HG02870 (cell line): ENCODE measurements at regions not wholly inside any gene's neighbourhood (a gene's known extent, or its start where the extent isn't known, plus 50 kb on each side); places are given as distances from the start of the nearest gene placed in this dataset.
"Not testable (repeated sequence)": the region's sequence is repeated elsewhere in the genome, so short reads cannot be mapped to it uniquely, and the experiment has no call there.

Experiments used
- ATAC-seq: cut with Tn5 transposase; IDR thresholded peaks from one replicate; pipeline ENCODE4 v1.9.1; 2021; ENCODE audit warnings: mild to moderate bottlenecking, moderate library complexity; ENCODE audit not compliant: unreplicated experiment

DNA sequence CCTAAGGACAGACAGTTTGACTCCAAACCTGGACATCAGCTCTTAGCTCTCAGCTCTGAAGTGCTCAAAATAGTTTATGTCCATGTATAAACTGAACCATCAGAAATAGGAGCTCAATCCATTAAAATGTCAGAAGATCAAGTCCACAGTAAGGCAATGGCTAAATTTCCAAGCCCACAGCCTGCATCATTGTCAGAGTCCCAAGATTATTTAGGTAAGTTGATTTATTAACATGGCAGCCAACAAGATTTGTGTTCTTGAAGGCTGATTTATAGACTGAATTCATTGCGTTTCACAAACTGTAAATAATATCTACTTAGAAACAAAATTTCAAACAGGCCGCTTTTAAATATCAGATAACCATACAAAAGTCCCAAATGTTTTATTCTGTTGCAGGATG lies 286.5 kb upstream of the ADGRL3 start:
- no peak for ATAC-seq

DNA sequence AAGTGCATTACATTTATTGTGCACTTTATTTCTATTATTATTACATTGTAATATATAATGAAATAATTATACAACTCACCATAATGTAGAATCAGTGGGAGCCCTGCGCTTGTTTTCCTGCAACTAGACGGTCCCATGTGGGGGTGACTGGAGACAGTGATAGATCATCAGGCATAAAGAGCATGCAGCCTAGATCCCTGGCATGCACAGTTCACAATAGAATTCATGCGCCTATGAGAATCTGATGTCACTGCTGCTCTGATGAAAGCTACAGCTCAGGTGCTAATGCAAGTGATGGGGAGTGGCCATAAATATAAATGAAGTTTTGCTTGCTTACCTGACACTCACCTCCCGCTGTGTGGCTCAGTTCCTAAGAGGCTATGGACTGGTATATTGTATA lies 278.4 kb upstream of the ADGRL3 start:
- ATAC-seq = not testable (repeated sequence)

DNA sequence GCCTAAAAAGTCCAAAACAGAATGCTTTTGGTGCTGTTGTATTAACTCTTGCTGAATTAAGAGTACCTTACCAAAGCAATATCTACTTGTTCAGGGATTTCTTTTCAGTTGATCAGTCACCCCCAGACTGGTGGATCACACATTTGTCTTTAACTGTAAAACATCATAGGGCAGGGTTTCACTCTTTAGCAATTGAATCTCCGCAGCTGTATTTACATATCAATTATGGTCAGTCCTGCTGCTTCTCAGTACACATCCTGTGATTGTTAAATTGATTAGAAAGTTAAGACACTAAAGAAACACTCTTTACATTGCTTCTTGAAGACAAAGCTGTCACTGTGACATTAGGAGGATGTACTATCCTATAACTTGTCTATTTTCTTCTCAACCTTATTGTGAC lies 277.1 kb upstream of the ADGRL3 start:
- no peak for ATAC-seq

DNA sequence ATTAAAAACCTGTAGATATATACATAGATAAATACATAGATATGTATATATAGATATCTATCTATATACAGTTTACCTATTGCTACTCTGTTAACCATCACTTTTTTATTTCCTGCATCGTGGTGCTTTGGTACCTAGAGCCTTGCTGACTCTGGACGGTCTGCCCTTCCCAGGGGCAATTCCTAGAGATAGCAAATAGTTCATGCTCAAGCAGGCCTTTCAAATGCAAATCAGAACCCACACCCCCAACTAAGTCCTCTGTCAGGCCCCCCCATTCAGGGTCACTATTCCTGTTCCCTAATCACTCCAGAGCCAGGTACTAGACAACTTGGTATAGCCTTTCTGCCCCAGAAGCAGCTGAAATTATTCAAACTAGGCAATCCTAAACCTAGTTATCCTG lies 273.5 kb upstream of the ADGRL3 start:
- ATAC-seq = no peak

DNA sequence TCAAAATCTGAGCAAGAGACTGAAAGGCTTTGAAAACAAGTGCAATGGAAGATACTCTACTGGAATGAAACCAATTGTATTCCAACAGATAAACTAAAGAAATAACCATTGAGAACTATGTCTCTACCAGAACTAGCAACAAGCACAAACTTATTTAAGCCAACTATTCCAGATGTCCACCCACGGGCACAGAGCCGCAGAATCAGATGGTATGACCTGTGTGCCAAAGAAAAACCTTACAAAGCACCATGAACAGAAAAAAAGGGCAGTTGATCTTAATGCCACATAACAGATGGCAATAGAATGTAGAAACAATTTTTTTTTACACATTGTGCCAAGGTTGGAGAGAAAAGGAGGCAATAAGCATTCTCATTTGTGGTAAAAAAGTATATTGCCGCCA lies 269.3 kb upstream of the ADGRL3 start:
- no peak for ATAC-seq

DNA sequence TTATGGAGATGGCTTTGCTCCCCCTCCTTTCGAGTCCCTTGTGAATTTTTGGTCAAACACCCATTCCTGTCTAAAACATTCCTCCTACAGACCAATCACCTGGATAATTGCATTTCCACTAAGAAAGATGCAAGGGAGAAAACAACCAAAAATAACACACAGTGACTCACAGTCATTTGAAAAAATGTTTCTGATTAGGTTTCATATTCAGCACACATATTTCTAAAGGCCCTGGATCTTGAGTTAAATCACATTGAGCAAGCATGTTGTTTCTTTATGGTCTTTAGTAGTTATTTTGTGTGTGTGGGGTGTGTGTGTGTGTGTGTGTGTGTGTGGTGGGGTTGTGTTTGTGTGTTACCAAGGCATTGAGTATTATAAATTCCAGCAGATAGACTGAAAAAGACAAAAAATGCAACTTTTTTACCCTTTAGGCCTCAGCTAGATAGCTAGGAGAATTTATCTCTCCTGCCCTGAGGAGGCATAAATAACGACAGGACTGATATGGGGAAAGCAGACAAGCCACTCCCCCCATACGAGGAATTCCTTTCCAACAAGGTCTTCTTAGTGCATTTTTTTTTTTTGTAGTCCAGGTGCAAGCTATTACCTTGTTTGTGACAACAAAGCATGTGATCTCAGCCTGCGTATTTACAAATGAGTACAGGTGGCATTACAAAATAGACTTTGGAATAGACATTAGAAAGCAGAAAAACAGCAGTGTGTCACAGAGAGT lies 265.4 kb upstream of the ADGRL3 start:
- ATAC-seq = no peak

DNA sequence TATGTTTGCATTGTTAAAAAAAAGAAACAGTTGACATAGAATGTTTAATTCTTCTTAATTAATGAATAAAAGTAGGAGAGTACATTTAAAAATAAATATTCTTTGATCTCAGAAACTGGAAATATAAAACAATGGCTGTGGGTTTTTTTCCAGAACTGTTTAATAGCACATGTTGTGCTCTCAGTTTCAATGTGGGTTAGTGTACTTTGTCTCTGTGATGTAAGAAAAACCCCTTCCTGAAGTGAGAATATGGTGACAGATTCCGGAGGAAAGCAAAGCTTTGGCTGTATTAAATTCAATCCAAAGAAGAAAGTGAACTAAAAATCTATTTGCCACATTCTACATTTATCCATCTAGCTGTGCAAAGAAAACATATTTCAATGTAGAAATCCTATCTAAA lies 261.9 kb upstream of the ADGRL3 start:
- ATAC-seq = no peak

DNA sequence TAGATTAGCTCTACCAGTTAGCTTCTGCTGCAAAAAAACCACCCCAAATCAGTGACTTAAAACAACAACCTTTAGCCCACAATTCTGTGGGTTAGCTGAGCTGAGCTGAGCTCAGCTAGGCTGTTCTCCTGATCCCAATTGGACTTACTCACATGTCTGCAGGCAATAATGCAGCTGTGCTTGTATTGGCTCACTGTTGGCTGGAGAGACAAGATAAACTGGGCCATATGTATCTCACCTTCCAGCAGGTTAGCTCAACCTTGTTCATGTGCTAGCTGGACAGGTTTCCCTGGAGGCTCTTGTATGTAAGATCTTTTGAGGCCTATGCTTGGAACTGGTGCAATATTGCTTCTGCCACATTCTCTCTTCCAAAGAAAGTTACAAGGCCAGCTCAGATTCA lies 261.5 kb upstream of the ADGRL3 start:
- no peak for ATAC-seq

DNA sequence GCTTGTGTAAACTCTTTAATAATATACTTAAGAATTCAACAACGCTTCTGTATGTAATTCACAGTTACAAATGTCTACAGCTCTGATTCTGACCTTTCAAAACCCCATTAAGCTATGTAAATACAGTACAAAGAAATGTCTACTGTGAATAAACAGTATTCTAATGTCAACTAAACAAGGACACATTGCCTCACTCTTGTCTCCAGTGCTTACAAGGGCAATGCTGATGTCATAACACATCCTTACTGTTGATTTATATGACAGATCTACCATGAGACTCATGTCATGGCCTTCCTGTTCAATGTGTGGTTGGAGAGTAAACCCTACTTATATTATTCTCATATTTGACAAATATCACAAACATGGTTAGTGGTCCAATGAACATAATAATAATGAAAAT lies 256.1 kb upstream of the ADGRL3 start:
- ATAC-seq = no peak

DNA sequence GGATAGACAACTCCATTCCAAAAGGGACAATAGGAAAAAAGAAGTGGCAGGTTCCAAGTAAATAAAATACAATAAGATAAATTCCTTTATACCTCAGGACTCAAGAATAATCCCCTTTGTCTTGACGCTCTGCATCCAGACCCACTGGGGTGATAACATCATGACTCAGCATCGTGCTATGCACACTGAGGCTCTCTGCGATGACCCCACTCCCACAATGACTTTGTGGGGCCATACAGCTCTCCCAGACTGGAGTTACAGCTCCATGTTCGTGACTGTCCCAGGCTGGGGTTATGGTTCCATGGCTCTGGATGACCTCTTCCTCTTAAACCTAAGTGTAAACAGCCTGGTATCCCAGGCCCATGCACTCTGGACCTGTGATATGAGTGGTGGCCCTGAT lies 254.5 kb upstream of the ADGRL3 start:
- no peak for ATAC-seq

DNA sequence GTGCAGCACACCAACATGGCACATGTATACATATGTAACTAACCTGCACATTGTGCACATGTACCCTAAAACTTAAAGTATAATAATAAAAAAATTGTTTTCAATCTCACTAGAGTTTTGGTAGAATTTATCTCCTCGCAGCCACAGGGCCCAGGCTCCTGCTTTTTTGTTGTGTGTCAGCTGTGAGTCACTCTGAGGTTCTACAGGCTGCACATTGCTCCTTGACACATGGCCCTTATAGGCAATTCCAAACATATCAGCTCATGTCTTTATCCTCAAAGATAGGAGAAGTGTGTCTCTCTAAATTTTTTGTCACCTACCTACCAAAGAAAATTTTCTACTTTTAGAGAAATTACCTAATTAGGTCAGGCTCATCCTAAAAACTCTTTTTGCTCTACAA lies 252.1 kb upstream of the ADGRL3 start:
- no peak for ATAC-seq

DNA sequence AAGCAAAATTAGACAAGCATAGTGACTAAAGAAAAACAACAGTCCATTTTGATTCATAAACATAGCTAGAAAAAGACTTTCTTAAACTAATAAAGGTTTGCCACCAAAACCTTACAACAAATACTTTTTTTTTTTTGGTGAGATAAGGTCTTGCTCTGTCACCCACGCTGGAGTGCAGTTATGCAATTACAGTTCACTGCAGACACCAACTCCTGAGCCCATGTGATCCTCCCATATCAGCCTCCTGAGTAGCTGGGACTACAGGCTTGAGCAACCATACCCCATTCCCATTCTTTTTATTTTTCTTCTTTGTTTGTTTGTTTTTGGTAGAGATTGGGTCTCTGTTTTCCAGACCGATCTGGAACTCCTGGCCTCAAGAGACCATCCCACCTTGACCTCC lies 247.2 kb upstream of the ADGRL3 start:
- no peak for ATAC-seq

DNA sequence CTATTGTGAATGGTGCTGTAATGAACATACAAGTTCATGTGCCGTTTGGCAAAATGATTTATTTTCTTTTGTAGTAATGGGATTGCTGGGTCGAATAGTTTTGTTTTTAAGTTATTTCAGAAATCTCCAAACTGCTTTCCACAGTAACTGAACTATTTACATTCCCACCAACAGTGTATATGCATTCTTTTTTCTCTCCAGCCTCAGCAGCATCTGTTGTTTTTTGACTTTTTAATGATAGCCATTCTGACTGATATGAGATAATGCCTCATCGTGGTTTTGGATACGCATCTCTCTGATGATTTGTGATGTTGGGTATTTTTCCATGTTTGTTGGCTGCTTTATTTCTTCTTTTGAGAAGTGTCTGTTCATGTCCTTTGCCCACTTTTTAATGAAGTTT lies 246.3 kb upstream of the ADGRL3 start:
- no peak for ATAC-seq

DNA sequence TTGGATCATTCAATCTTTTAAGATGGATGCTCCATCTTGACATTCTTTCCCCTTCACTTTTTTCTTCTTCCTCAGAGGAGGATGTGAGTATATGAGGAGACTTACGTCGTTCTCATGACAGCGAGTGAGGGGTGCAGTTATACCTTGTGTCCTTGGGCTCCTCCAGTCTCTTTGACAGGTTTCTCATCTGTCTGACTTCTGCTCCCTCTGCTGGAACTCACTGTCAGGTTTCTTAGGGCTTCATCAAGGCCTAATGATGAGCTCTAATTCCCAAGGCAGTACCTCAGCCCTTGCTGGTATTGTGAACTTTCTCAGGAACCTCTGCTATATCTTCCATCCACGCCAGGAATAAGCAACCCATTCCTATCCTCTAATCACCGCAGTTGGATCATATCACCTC lies 237.8 kb upstream of the ADGRL3 start:
- ATAC-seq = no peak

DNA sequence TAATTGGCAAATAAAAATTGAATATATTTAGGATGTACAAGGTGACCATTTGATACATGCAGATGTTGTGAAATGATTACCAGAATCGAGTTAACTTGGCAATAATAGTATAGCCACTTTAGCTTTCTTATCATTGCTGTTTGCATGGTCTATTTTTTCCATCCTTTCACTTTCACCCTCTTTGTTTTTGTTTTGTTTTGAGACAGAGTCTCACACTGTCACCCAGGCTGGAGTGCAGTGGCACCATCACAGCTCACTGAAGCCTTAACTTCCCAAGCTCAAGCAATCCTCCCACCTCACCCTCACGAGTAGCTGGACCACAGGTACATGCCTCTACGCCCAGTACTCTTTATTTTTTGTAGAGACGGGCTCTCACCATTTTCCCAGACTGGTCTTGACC lies 218.6 kb upstream of the ADGRL3 start:
- ATAC-seq = no peak

DNA sequence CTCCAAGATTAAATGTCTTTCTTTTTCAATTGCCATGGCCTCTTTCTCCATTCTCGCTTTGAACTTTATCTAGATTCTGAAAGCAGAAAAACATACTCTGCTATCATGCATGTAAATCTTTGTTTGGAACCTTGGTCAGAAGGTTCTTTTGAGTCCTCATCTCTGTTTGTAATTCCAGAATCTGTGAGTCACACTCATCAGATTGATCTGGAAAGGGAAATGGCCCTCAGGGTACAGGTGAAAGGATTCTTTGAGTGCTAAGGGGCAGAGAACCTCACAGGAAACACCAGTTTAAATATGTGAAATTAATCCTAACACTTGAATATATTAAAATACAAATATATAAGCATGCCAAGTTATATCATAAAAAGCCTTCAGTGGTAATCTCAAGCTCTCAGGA lies 211.0 kb upstream of the ADGRL3 start:
- no peak for ATAC-seq

DNA sequence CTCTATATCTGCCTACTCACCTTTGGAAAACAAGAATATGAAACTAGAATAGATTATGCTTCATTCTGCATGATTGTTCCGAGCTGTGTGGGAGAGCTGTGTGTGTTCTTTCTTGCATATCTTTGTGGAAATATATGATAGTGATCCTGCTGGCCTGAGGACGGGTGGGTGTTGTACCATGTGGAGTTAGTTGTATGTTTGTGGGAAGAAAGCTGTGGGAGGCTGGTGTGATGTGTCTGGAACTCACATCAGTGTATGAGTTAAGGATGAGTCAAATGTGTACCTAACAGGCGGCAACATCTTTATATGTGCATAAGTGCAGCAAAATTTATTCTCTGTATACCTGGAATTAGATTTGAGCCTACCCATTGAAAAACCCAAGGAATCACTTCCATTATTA lies 208.1 kb upstream of the ADGRL3 start:
- no peak for ATAC-seq

DNA sequence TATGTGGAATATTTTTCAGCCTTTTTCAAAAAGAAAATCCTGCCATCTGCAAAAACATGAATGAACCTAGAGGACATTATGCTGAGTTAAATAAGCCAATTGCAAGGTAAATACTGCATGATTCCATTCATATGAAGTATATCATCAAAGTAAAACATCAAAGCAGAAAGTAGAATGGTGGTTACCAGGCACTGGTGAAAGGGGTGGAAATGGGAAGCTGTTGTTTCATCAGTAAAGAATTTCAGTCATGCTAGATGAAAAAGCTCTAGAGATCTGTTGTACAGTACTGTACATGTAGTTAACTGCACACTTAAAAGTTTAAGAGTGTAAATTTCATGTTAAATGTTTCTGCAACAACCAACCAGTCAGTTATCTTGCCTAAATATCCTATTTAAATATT lies 196.8 kb upstream of the ADGRL3 start:
- ATAC-seq = no peak

DNA sequence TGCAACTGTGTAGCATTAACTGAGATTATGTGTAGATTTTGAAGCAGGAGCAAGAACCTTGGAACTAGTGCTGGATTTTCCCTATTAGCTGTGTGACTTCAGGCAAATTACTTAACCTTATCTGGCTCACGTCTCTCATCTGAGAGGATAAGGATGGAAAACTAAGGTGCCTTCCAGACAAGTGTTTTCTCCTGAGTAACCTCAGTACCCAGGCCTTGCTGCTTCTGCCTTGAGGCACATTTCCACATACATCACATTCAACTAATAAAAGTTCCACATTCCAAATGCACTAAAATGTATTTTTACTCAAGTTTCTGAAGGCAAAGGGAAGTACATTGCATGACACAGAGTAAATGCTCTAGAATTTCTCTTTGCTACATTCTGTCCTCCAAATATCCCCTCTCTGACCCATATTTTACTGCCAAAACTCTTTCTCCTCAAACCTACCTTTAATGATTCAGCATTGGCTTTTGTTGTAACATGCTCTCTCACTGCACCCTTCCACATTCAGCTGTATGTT lies 195.4 kb upstream of the ADGRL3 start:
- ATAC-seq = no peak

DNA sequence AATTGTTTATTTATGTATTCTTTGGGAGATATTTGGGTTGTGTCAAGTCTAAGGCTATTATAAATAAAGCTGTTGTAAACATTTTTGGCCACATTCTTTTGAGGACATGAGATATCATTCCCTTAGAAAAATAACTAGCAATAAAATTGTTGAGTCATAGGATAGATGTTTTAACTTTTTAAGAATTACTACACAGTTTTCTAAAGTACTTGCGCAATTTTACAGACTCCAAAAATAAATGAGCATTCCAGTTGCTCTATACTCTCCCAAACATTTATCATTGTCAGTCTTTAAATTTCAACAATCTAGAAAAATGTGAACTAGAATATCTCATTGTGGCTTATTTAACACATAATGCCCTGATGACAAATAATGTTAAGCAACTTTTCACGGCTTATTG lies 189.1 kb upstream of the ADGRL3 start:
- no peak for ATAC-seq

DNA sequence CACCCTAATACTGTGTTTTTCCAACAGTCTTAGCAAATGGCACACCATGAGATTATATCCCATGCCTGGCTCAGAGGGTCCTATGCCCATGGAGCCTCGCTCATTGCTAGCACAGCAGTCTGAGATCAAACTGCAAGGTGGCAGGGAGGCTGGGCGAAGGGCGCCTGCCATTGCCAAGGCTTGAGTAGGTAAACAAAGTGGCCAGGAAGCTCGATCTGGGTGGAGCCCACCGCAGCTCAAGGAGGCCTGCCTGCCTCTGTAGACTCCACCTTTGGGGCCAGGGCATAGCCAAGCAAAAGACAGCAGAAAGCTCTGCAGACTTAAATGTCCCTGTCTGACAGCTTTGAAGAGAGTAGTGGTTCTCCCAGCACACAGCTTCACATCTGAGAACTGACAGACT lies 188.2 kb upstream of the ADGRL3 start:
- not testable (repeated sequence) for ATAC-seq

DNA sequence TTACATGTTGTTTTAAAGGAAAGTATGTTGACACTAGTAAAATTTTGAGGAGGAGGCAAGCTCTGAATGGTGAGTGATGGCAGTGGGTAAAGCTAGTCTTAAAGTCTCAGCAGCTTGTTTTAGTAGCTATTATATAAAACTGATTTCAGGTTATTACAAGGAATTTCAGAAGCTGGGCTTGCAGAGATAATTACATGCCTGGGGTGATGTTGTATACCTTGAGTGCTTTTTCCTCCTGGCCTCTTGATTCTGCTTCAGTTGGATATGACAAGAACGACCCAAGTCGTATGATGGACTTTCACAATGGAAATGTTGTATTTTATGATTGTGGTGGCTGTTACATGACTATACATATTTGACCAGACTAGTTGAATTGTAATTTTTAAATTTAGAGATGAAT lies 175.5 kb upstream of the ADGRL3 start:
- ATAC-seq = no peak

DNA sequence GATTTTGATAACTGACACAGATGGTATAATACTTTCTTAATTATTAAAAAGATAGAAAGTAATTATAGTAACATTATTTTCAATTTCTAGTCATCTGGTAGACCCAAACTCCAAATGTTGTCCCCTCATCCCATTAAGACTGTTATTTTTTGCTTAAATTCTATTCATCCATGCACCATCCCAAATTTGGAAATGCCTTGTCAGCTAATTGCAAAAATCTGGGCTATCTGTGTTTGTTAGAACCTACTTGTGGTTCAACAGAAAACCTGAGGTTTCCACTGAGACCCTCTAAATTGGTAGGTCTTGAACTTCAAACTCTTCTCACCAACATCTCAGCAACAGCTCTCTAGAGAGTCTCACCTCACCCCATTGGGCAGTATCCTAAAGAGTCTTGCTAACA lies 172.2 kb upstream of the ADGRL3 start:
- no peak for ATAC-seq
